Hepatocyte (in vitro differentiated cells): ENCODE measurements at regions not wholly inside any gene's neighbourhood (a gene's known extent, or its start where the extent isn't known, plus 50 kb on each side); places are given as distances from the start of the nearest gene placed in this dataset.

ENCODE experiments used
- DNase-seq: peaks from one replicate; pipeline ENCODE4 v3.0.0-alpha.2; 2016; ENCODE audit warnings: low spot score
- H2AFZ ChIP-seq: fragments of 200-600 bp; sonication (generic); 2 replicates; pipeline ENCODE4 v1.6.0; 2016; ENCODE audit warnings: antibody characterized with exemption, mild to moderate bottlenecking
- H3K27ac ChIP-seq: fragments of 200-600 bp; sonication (generic); 2 replicates; pipeline ENCODE4 v1.5.1; 2016; ENCODE audit warnings: mild to moderate bottlenecking
- H3K27me3 ChIP-seq: fragments of 200-600 bp; sonication (generic); 2 replicates; pipeline ENCODE4 v1.6.1; 2016
- H3K36me3 ChIP-seq: fragments of 200-600 bp; sonication (generic); replicated peaks from 2 replicates; pipeline ENCODE4 v1.5.1; 2016; ENCODE audit warnings: low read depth; ENCODE audit not compliant: insufficient read depth
- H3K4me1 ChIP-seq: fragments of 200-600 bp; sonication (generic); 2 replicates; pipeline ENCODE4 v1.5.1; 2016; ENCODE audit warnings: mild to moderate bottlenecking, moderate library complexity; ENCODE audit not compliant: insufficient read depth
- H3K4me2 ChIP-seq: fragments of 200-600 bp; sonication (generic); 2 replicates; pipeline ENCODE4 v1.6.0; 2016
- H3K4me3 ChIP-seq: fragments of 200-600 bp; sonication (generic); 2 replicates; pipeline ENCODE4 v1.5.1; 2016; ENCODE audit warnings: mild to moderate bottlenecking
- H3K79me2 ChIP-seq: fragments of 200-600 bp; sonication (generic); 2 replicates; pipeline ENCODE4 v1.6.0; 2017; ENCODE audit warnings: mild to moderate bottlenecking
- H3K9me2 ChIP-seq: fragments of 200-600 bp; sonication (generic); replicated peaks from 2 replicates; pipeline ENCODE4 v1.6.0; 2017; ENCODE audit warnings: mild to moderate bottlenecking; ENCODE audit not compliant: insufficient read depth
- H3K9me3 ChIP-seq: fragments of 200-600 bp; sonication (generic); 2 replicates; pipeline ENCODE4 v1.5.1; 2016; ENCODE audit warnings: low read depth, mild to moderate bottlenecking
- H4K20me1 ChIP-seq: fragments of 200-600 bp; sonication (generic); 2 replicates; pipeline ENCODE4 v1.6.0; 2016; ENCODE audit warnings: mild to moderate bottlenecking; ENCODE audit not compliant: insufficient read depth, poor library complexity, severe bottlenecking
- EZH2 ChIP-seq: fragments of 200-600 bp; sonication (generic); IDR thresholded peaks from 2 replicates; pipeline ENCODE4 v1.6.1; 2016; ENCODE audit warnings: antibody characterized with exemption, mild to moderate bottlenecking, borderline replicate concordance
- EZH2phosphoT487 ChIP-seq: fragments of 200-600 bp; sonication (generic); IDR thresholded peaks from one replicate; pipeline ENCODE4 v1.6.1; 2018; ENCODE audit warnings: antibody characterized with exemption, mild to moderate bottlenecking, low read depth, moderate library complexity; ENCODE audit not compliant: unreplicated experiment, severe bottlenecking
- WGBS: methylation state at CpG from one replicate; pipeline ENCODE4 v1.1.6; 2016; ENCODE audit warnings: low lambda C conversion rate; ENCODE audit errors: missing lambda C conversion rate; 5-methylcytosine and 5-hydroxymethylcytosine counted together
- TF ChIP-seq, protein P1 (sequence below): fragments of 200-600 bp; sonication (generic); IDR thresholded peaks from 2 replicates; pipeline ENCODE4 v1.5.1; 2016; ENCODE audit warnings: antibody characterized with exemption, mild to moderate bottlenecking; ENCODE audit not compliant: poor library complexity

DNA sequence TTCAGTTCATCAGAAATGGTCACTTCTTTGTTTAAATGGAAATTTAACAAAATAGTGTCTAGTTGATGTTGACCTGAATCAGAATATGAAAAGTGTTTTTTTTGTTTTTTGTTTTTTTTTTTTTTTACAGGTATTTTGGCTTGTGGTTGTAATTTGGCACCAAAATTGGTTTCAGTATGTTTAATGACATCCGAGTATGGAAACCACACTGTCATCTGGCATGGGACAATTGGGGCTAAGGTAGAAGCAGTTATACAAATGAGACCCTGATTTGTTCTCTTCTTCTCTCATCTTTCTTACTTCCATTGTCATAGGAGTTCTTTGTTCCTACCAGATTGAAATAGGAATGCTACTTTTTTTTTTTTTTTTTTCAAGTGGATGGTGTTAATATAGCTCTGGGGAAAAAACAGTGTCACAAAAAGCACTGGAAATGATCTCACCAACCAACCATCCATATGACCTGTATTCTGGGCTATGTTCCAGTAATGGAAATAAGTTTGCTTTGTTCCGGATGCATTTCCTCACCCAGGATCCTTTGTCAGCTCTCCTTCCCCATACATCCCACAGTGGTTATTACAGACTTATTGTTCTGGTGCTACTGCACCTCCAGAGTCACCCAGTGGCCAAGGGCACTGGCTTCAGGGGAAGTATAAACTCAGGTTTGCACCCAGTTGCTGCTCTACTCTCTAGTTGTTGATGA, 95.8 kb downstream of the ATXN3L start:
- H3K79me2 ChIP-seq: no peaks in the 10 kb centered on the region
- no peaks in the 10 kb centered on the region for H3K36me3 ChIP-seq
- TF ChIP-seq EZH2phosphoT487 (no peak), EZH2 (no peak)
- TF ChIP-seq, protein P1, sequence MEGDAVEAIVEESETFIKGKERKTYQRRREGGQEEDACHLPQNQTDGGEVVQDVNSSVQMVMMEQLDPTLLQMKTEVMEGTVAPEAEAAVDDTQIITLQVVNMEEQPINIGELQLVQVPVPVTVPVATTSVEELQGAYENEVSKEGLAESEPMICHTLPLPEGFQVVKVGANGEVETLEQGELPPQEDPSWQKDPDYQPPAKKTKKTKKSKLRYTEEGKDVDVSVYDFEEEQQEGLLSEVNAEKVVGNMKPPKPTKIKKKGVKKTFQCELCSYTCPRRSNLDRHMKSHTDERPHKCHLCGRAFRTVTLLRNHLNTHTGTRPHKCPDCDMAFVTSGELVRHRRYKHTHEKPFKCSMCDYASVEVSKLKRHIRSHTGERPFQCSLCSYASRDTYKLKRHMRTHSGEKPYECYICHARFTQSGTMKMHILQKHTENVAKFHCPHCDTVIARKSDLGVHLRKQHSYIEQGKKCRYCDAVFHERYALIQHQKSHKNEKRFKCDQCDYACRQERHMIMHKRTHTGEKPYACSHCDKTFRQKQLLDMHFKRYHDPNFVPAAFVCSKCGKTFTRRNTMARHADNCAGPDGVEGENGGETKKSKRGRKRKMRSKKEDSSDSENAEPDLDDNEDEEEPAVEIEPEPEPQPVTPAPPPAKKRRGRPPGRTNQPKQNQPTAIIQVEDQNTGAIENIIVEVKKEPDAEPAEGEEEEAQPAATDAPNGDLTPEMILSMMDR: no peak
- no peaks in the 10 kb centered on the region for H3K27me3 ChIP-seq
- WGBS: 77% methylated on average over 2 of the region's 2 CpGs
- peak; percentile 40 for DNase-seq
- H3K4me1 ChIP-seq: peaks cover 22% of the 10 kb centered on the region
- H4K20me1 ChIP-seq: no peaks in the 10 kb centered on the region
- H3K4me3 ChIP-seq: no peak overlapping the region
- no peak overlapping the region for H2AFZ ChIP-seq
- H3K9me2 ChIP-seq: no peaks in the 10 kb centered on the region
- no peak overlapping the region for H3K4me2 ChIP-seq
- H3K9me3 ChIP-seq: no peaks in the 10 kb centered on the region
- H3K27ac ChIP-seq: peak overlapping the region; percentile 17

DNA sequence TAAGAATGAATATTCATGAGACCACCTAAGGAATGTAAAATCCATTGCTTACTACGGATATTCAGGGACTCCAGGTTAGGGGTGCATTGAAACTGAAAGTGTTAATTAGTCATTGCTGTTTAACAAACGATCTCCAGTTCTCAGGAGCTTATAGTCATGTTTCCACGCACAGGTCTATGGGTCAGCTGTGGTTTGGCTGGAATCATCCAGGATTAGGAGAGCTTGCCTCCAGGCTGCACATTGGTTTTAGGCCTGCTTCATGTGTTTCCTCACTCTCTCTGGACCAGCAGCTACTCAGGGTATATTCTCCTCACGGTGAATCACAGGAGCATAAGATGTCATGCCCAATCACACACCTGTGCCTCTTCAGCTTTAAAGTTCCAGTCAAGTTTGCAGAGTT, 98.9 kb downstream of the ATXN3L start:
- Histone ChIP-seq H3K4me1 (peaks cover 22% of the 10 kb centered on the region), H3K27ac (peak overlapping the region; percentile 67), H3K36me3 (no peaks in the 10 kb centered on the region), H3K27me3 (no peaks in the 10 kb centered on the region), H3K9me2 (no peaks in the 10 kb centered on the region), H3K4me3 (no peak overlapping the region), H3K4me2 (peak overlapping the region; percentile 18), H2AFZ (peak overlapping the region; percentile 25), H3K79me2 (no peaks in the 10 kb centered on the region), H4K20me1 (no peaks in the 10 kb centered on the region), H3K9me3 (no peaks in the 10 kb centered on the region)
- TF ChIP-seq EZH2phosphoT487: no peak
- TF ChIP-seq EZH2: no peak
- TF ChIP-seq, protein P1: no peak
- DNase-seq: peak; percentile 32
- WGBS: 32% methylated on average over 4 of the region's 4 CpGs

DNA sequence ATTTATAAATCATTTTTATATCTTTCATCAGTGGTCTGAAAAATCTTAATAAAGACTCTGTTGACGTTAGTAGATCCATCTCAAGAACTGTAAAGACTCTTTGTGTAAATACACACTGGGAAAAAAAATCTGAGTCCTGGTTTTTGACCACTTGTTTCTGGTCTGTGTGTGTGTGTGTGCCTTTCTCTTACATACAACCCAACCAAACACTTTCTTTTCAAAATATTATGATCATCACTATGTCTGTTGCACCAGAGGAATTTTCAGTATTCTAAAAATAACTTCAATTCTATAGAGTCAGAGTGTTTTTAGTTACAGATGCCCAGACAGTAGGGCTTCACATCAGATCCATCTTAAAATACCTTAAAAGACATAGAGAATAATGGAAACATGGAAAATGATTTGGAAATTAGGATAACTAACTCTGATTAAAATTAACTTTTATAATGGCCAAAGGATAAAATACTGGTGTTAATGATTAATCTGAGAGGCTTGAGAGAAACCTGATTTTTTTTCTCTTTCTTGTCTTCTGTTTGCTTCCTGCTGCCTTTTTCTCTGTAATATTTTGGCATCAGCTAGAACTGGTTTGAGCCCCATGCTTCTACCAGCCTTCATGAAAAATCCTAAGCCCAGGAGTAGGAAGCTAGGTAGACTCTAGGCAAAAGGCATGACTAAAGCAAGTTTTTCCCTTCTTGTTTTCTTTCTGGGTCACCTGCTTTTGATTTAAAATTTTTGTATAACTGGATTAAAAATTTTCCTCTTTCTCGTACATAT, 99.7 kb downstream of the ATXN3L start:
- no peak for DNase-seq
- H3K27ac ChIP-seq: peak overlapping the region; percentile 67

DNA sequence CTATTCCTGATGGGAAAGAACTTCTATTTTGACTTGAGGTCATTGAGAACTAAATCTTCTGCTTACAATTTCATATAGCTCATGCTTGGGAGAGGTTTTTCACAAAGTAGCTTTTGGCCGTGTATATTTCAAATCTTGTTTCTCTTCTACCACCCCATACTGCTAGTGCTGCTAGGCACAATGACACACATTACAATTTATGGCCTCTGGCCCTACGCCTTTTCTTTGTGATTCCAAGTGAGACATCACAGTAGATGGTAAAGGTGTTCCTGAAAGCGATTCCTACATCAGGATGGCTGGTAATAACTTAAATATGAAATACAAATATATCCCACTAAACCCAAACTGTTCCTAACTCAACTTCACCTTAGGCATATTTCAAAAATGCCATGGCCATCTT, 101.1 kb downstream of the ATXN3L start:
- no peaks in the 10 kb centered on the region for H3K27me3 ChIP-seq

More for the DNA sequence above, 99.7 kb downstream of the ATXN3L start:
- Histone ChIP-seq H2AFZ (peak overlapping the region; percentile 25), H3K4me1 (peaks cover 22% of the 10 kb centered on the region), H3K9me3 (no peaks in the 10 kb centered on the region), H3K27me3 (no peaks in the 10 kb centered on the region), H3K4me3 (no peak overlapping the region), H3K4me2 (peak overlapping the region; percentile 18), H4K20me1 (no peaks in the 10 kb centered on the region), H3K9me2 (no peaks in the 10 kb centered on the region), H3K36me3 (no peaks in the 10 kb centered on the region), H3K79me2 (no peaks in the 10 kb centered on the region)
- peak; percentile 46 for TF ChIP-seq EZH2phosphoT487
- no peak for TF ChIP-seq EZH2
- 52% methylated on average over 2 of the region's 2 CpGs for WGBS

More for the DNA sequence above, 101.1 kb downstream of the ATXN3L start:
- Histone ChIP-seq H3K36me3 (no peaks in the 10 kb centered on the region), H3K27ac (no peak overlapping the region), H4K20me1 (no peaks in the 10 kb centered on the region), H2AFZ (no peak overlapping the region), H3K4me3 (no peak overlapping the region), H3K9me3 (no peaks in the 10 kb centered on the region), H3K9me2 (no peaks in the 10 kb centered on the region), H3K79me2 (no peaks in the 10 kb centered on the region), H3K4me1 (peaks cover 22% of the 10 kb centered on the region), H3K4me2 (no peak overlapping the region)
- TF ChIP-seq EZH2phosphoT487 (no peak), EZH2 (no peak)
- TF ChIP-seq, protein P1: no peak
- no peak for DNase-seq
- 96% methylated on average over 3 of the region's 3 CpGs for WGBS
